NCI-H2107 (cell line): ENCODE measurements at regions not wholly inside any gene's neighbourhood (a gene's known extent, or its start where the extent isn't known, plus 50 kb on each side); places are given as distances from the start of the nearest gene placed in this dataset.

Experiments
- DNase-seq: peaks from one replicate; lab custom pipeline; 2025; lab: John Stamatoyannopoulos, UW

- DNase-seq: no peak
Observed at GRCh38 chr13:97057176-97057575, 62.9 kb upstream of the OXGR1 start.

DNA sequence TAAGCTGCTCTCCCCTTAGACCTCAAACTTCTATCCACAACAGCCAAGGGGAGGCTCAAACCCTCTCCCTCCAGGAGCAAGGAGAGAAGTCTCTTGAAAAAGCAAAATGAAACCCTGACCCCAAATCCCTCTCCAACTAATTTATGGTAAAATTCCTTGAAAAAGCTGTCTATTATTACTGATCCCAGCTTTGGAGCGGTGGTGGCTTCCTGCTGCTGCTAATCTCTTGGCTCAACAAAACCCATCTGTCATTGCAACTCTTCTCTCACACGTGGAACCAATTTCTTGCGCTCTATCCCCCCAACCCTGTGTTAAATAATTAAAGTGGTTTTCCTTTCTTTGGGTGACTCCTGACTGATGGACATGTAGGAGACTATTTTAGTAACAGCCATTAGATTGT, 64.1 kb upstream of the OXGR1 start:
- DNase-seq: no peak

GRCh38 chr13:97058926-97059325, 64.7 kb upstream of the OXGR1 start:
- no peak for DNase-seq

GRCh38 chr13:97067017-97067895, 73.0 kb upstream of the OXGR1 start:
- DNase-seq: no peak

DNA sequence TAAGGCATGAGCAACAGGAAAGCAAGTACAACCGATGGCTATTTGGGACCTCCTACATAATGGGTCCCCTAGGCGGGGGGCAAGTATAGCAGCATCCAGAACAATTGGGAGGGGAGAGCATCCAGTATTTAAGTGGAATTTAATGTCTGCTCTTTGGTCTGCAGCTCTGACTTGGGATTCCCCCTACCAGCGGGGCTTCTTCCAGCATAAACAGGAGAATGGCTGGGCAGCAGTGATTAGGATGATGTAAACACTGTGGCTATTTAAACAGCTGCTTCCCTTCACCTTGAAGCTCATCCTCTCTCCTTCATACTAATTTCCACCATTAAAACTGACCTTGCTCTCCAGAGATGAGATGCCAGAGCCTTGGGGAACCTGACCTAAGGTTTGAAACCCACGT, 73.9 kb upstream of the OXGR1 start:
- no peak for DNase-seq

DNA sequence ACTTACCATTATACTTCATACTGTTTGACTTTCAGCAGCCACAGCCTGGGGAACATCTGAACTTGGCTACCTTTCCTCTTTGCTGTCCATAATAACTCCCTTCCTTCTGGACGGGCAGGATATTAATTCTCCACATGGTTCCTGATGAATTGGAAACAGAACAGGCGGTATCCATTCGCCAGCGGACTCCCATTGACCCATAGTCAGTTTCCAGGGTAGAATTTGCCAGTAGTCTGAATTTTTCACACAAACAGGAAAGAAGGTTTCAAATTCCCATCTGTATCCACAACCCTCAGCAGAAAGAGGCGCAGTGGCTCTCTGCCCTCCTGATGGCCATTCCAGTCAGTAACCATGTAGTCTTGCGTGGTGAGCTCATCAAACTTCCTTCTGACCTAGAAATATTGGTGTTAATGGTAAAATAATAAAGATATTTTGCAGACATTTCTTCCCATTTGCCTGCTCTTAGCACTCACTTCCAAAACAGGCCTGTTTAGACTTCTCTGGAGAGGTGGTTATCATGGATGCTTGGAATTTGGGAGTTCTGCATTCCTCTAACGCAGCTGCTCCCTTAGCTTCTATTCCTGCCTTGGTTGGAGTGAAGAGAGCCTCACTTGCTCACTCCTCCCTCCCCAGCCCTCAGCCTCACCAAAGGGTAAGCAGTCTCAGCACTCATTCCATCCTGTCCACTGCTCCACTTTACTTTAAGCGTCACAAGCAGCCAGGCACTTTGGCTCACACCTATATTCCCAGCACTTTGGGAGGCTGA, 75.0 kb upstream of the OXGR1 start:
- DNase-seq: no peak

- no peak for DNase-seq
Observed at GRCh38 chr13:97072297-97072696, 78.0 kb upstream of the OXGR1 start.

DNA sequence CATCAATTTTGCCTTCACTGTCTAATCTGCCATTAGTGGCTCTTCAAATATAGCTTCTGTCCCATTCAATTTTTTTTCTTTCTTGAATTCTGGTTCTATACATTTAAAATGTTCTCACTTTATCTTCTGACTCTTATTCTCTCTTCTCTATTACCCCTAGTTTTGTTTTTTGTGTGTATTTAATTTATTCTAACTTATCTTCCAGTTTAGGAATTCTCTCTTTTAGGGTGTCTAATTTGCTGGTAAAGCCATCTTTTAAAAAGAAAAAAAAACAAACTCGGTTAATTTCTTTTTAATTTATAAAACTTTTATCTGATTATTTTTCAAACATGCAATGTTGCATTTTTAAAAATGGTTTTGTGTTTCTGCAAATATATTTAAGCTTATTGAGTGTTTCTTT, 80.3 kb upstream of the OXGR1 start:
- no peak for DNase-seq

DNA sequence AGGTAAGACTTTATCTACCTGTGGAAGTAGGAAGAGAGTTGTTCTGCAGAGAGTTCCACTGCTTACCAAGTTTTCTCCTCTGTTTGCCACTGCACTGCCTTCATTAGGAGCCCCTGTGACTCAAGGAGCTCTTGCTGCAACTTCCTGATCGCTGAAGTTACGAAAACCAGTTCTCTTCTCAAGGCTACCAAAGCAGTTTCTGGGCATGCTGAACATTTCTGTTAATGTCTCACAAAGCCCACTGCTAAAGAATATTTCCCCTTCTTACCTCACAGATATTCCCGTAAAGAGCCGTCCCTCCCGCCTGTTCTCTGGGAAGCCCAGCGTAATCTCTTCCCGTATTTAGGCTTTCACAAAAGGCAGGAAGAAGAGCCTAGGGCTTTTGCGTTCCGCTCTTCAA, 82.6 kb upstream of the OXGR1 start:
- no peak for DNase-seq

DNA sequence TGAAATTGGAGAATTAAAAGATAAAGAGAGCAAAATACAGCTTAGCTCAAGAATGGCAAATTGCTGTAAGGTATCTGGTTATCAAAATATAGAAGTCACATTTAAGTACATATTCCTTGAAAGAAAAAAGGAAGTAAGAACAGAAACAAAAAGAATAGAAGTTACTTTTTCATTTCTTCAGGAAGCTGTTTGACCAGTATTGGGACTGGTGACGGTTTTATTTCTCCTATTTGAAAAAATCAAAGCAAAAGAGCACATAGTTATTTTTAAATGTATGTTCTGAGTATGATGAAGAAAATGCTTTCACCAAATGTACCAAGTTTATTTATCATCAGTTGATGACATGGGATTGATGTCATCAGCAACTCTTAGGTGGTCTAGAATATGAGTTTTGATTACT, 83.1 kb upstream of the OXGR1 start:
- DNase-seq: no peak

- DNase-seq: no peak
Observed at GRCh38 chr13:97079726-97080125, 85.5 kb upstream of the OXGR1 start.

- DNase-seq: no peak
Observed at GRCh38 chr13:97082461-97083207, 88.4 kb upstream of the OXGR1 start.

DNA sequence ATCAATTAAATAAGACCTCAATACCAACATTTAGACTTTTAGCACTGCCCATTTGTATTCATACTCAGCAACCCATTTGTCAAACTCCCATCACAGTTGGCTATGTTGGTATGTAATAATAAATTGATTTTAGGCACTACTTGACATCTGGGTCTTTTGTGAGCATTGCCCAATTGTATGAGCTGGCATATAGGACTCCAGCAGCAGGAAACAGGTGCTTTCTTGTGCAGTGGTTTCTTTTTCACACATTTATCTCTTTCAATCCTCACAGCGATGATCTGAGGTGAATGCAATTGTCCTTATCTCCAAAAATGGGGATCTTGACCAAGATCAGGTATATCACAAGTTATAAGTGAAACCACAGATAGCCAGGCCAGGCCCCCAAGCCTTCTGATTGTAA, 96.9 kb upstream of the OXGR1 start:
- DNase-seq: no peak

DNA sequence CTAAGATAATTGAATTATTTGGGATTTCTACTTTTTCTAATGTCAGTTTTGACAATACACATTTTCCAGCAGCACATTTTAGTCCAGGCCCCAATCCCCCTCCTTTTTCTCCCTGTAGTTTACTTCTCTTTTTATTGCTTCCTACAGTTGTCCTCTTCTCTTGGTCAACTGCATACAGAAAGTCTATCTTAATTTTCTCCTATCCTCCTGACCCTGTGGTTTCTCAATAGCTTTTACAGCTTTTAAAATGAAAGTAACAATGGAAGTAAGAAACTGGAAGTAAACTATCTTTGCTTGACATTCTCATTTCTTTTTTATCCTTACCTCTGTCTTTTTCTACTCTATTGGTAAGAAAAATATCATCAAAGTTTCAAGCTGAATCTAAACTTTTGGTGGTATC, 106.5 kb upstream of the OXGR1 start:
- DNase-seq: no peak

- no peak for DNase-seq
Observed at GRCh38 chr13:97101912-97102708, 107.8 kb upstream of the OXGR1 start.

DNA sequence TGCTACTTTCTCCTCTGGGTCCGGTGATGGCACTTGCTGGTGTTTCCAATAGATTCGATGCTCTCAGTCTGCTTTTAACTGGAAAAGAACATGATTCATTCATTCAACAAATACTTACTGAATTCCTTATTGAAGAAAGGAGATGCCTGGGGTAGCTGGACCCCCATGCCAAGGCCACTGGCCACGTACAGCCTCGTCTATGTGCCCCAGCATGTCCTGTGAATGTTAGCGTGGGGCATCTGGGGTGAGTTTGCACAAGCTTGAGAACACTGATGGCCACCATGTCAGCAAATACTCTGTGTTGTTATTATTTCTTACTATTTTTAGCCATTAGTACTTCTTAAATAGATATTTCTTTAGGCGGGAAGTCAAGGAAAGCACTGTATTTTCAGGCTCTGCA, 112.0 kb upstream of the OXGR1 start:
- no peak for DNase-seq

DNA sequence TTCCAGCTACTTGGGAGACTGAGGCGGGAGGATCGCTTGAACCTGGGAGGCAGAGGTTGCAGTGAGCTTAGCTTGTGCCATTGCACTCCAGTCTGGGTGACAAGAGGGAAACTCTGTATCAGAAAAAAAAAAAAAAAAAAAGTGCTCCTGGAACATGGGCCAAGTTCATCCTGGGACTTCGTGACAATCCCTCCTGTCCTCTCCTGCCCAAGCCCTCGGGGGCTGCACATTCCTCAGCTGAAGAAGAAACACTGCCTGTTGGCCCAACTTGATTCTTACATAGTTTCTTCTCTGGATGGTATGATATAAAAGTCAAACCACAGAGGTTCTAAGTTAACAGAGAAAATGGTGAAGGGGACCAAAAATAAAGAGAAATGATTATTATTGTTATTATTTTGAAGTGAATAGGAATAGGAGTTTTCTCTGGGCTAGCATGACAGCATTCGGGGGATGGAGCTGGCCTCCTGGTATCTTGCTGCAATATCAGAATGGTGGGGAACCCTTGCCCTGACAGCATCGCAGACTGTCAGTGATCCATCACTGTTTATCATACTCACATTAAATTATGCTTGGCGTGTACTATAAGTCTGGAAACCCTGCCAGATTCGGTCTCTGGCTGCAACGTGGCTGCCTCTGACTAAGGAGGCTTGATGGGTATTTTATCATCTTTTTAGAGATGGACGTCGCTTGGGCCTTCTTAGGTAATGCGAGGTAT, 113.7 kb upstream of the OXGR1 start:
- no peak for DNase-seq

DNA sequence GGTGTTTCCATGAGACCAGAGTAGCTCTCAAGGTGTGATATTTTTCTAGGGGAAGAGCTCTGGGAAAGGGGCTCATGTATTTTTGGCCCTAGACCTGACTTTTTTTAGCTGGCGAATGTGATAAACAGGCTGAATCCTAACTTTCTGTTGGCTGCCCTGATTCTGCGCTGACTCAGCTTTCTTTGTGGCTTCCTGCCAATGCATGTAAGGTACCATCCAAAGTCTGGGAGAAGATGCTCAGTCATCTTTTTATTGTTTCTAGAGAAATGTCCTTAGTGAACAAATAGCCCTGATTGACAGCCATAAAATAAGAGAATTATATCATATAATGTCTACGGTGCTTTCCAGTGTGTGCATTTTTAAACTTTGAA, 113.6 kb upstream of the MBNL2 start:
- DNase-seq: no peak

DNA sequence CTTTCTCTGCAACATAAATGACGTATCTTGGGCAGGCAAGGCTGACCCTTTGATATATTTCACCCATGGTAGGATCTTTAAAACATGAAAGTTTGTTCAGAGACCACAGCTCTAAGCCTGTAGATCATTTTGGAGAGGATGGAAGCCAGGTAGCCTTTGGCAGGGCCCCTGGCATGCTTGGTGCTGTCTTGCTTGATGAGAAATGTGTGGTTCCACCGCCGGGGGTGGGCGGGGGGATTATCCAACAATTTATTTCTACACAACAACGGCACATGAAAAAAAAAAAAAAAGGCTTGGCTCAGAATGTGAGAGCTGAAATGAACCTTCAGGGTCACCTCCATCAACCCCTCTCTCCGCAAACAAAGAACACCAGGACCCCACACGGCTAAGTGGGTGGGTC, 112.9 kb upstream of the MBNL2 start:
- DNase-seq: no peak

GRCh38 chr13:97109841-97110492, 112.2 kb upstream of the MBNL2 start:
- DNase-seq: peak; percentile 71

GRCh38 chr13:97110936-97111335, 111.2 kb upstream of the MBNL2 start:
- no peak for DNase-seq
